Muscle of back (tissue), 3 donors: ENCODE measurements at regions not wholly inside any gene's neighbourhood (a gene's known extent, or its start where the extent isn't known, plus 50 kb on each side); places are given as distances from the start of the nearest gene placed in this dataset.
"Not testable (repeated sequence)": the region's sequence is repeated elsewhere in the genome, so short reads cannot be mapped to it uniquely, and the experiment has no call there.

Experiments
- DNase-seq, 3 donors: peaks; one replicate each; pipeline versions ENCODE4 v3.0.0 to v3.0.0-alpha.2; 2013

DNA sequence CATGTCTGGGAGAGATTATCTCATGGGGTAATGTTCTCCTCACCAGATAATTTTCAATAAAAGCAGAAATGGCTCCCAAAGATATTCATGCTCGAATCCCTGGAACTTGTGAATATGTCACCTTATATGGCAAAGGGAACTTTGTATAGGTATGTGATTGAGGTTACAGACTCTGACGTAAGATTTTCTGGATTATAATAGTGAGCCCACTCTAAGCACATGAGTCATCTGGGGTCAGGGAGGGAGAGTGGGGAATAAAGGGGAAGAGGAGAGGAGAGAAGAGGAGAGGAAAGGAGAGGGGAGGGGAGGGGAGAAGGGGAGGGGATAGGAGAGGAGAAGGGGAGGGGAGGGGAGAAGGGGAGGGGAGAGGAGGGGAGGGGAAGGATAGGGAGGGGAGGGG lies 1193.9 kb downstream of the PLA2G4A start:
- DNase-seq, result no peak

DNA sequence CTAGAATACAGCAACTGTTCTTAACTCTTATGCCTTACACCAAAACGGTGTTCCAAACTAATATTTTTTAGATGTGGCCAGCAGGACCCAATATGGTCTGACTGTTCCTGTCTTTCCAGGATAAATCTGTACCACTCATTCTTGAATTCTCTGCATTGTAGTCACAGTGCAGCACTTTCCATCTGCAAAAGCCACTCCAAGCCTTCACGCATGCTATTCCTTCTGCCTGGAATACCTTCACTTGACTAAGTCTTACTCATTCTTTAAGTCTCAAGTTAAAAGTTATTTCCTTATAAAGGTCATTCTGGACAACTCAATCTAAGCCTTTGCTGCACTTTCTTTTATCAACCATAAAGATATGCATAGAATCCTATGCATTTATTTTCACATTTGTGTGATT lies 1194.5 kb downstream of the PLA2G4A start:
- no peak for DNase-seq

DNA sequence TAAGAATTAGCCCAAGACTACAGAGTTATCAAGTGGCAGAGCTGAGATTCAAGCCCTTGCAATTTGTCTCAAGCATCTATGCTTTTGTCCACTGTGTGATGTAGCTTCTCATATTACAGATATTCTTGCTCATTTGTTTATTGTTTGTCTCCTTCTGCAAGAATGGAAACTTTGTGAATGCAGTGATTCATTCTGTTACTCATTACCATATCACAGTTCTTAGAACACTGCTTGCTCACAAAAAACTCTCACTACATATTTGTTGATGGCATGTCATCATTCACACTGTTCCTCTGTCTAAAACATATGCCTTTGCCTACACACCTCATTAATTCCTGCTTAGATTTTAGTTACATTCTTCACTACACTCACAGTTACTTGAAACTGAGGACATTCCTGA lies 1198.9 kb downstream of the PLA2G4A start:
- peak in 1 of 3 donors; percentile 60 for DNase-seq

DNA sequence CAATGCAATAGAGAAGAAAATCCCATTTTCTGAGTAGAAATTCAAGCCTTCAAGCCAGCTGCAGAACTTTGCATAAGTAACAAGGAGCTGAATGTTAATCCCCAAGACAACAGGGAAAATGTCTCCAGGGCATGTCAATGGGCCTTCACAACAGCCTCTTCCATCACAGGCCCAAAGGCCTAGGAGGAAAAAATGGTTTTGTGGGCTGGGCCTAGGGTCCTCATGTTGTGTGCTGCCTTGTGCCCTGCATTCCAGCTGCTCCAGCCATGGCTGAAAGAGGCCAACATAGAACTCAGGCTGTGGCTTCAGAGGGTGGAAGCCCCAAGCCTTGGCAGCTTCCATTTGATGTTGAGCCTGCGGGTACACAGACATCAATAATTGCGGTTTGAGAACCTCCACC lies 1208.8 kb downstream of the PLA2G4A start:
- not testable (repeated sequence) for DNase-seq

DNA sequence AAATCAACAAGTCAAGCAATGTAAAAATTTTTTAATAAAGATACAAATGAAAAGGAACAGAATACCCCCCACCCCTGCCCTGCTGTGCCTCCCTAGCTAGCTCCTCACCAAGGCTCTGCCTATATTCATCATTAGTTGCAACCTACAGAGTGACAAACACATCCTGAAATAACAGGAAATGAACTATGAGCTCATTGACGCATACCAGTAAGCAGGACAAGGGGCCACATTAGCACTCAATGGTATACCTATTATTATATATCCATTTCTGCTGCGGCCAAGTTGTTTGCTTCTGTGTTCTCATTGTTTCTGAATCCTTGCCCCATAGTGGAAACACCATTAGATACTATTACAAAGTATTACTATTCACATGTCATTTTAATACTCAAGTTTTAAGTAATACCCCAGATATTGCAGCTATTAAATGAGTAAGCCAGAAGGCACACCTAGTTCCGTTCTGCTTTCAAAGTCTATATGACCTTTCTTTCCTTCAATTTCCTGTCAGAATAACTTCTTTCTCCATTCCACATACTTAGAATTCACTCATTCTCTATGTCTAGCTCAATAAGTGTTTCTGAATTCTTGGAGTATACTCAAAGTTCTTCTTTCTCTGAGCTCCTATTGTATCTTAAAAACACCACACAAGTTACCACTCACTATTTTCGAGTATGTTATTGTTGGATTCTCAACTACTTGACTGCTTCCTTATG lies 1214.9 kb downstream of the PLA2G4A start:
- no peak for DNase-seq

DNA sequence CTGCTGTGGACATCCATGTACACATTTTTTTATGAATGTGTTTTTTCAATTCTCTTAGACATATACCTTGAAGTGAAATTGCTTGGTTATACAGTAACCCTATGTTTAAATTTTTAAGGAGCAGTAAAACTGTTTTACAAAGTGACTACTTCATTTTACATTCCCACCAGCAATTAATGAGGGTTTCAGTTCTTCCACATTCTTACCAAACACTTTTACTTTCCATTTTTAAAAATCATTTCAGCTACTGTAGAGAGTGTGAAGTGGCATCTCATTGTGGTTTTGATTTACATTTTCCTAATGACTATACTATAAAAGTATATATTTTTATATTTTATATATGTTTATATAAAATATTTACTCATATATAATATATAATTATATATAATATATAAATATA lies 1221.5 kb downstream of the PLA2G4A start:
- no peak for DNase-seq

DNA sequence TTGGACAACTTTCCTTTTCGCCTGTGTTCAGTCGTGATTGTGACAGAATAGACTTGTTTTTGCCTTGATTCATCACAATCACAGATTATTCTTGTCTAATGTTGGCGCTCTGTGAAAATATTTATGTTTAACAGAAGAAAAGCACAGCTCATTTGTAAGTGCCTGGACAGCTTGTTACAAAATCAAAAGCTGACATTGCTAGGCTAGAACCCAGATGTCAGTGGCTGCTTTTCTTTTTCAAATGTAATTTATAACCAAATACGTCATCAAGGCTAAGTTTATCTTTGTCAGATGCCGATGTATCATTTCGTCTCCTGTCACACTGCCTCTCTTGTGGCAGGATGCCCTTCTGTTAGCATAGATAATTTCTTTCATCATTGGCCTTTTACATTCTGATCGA lies 1227.3 kb downstream of the PLA2G4A start:
- no peak for DNase-seq

DNA sequence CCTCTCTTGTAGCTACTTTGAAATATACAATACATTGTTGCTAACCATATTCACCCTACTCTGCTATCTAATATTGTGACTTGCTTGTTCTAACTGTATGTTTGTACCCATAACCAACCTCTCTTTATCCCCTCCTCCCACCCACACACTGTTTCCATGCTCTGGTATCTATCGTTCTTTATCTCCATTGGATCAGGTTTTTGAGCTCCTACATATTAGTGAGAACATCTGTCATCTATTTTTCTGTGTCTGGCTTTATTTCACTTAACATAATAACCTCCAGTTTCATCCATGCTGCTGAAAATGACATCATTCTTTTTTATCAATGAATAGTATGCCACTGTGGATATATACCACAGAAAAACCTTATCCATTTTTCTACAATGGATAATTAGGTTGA lies 1230.1 kb downstream of the PLA2G4A start:
- no peak for DNase-seq

DNA sequence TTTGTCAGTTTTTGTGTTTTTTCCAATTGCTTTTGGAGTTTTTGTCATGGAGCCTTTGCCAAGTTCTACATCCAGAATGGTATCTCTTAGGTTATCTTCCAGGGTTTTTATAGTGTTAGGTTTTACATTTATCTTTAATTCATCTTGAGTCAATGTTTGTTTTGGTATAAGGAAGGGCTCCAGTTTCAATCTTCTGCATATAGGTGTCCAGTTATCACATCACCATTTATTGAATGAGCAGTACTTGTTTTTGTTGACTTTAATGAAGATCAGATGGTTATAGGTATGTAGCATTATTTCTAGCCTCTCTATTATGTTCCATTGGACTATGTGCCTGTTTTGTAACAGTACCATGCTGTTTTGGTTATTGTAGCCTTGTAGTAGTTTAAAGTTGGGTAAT lies 1233.1 kb downstream of the PLA2G4A start:
- no peak for DNase-seq

DNA sequence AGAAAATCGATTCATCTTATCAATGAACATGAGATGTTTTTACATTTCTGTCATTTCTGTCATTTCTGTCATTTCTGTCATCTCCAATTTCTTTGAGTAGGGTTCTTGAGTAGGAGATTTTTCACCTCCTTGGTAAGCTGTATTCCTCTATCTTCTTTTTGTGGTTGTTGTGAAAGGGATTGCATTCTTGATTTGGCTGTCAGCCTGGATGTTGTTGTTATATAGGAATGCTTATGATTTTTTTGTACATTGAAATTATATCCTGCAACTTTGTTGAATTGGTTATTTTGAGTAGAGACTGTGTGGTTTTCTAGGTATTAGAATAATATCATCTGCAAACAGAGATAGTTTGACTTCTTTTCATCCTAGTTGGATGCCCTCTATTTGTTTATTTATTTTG lies 1233.7 kb downstream of the PLA2G4A start:
- no peak for DNase-seq

DNA sequence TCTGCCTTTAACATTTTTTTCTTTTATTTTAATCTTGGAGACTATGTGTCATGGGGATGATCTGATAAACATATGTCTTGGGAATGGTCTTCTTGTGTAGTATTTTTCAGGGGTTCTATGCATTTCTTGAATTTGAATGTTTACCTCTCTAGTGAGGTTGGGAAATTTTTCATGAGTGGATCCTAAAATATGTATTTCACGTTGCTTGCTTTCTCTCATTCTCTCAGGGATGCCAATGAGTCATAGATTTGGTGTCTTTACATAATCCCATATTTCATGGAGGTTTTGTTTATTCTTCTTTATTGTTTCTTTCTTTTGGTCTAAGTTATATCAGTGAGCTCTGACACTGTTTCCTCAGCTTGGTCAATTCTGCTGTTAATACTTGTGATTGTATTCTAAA lies 1237.2 kb downstream of the PLA2G4A start:
- no peak for DNase-seq

DNA sequence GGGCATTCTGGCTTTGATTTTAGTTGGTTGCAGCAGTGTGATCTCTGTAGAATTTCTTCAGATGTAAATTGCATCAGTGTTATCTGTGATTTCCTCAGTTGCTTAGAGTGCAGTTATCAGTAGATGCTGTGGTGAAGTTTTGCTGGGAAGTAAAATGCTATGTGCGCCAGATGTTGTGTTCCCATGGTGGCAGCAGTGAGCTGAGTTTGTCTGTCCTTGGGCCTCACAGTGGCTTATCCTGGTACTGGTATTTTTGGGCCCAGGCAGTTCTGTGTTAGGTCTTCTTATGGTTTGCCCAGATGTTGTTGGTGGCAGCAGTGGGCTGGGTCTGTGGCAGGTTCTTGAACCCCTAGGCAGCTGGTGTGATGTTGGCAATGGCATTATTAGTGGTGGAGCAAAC lies 1242.1 kb downstream of the PLA2G4A start:
- DNase-seq, result no peak

DNA sequence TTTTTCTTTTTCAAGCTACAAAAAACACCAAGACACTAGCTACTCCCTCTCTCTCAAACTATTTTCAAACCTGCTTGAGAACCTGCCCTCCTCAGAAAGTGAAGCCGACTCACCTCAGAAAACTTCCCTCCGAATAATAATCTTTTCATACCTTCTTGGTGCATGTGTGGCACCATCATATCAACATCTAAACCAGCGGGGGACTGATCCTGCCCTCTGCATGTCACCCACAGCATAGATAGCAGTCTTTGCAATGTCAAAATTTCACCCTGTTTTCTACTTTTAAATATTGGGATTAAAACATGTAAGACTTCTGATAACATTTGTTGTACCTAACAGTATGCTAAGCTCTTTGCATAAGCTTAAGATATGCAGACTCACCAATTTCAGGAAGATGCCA lies 1260.3 kb downstream of the PLA2G4A start:
- DNase-seq, result no peak

DNA sequence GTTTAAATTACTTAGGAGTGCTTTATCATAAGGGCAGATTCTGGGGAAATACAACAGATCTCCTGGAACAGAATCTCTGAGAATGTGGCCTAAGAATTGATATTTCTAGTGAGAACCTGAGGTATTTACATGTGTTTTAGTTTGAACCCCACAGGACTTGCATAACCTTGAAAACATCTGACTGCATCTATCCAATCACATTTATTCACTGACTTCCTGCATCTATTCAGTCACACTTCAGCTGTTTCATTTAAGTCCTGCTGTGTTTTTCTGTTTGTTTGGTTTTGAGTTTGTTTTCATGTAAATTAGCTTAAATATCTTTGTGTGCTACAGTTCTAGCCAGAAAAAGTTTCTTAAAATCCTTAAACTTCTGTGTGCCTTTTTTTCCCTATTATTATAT lies 1260.7 kb downstream of the PLA2G4A start:
- peak in 1 of 3 donors; percentile 2 for DNase-seq

DNA sequence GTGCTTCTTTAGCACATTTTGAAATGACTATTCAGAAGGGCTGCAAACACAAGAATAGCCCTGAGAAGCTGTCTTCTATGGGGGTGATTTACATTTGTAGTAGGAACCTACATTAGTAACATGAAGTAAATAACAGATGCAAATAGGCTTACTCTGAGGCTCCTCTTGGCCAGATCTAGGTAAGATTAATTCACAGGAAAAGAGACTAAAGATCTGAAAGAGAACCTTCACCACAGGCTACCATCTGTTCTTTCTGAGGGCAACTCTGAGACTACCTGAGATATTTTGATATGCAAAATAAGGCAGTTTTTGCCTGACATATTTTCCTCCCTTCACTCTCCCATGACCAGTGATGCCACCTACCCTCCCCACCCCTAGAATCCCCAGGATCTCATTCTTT lies 1267.8 kb downstream of the PLA2G4A start:
- no peak for DNase-seq

DNA sequence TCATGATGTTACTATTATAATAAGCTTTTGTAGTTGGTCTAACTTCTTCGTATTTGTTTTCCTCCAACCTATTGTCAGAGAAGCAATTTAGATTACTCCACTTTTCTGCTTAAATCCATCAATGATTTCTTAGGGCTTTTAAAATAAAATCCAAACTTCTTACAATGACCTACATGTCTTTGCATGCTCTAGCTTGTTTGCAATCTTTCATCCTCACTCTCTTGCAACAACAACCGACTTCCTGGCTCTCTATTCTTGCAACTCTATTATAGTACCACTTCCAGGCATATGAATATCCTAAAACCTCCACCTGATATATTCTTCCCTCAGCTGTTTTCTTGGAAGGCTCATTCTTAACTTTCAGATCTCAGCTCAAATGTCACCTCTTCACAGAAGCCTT lies 1288.7 kb downstream of the PLA2G4A start:
- no peak for DNase-seq

DNA sequence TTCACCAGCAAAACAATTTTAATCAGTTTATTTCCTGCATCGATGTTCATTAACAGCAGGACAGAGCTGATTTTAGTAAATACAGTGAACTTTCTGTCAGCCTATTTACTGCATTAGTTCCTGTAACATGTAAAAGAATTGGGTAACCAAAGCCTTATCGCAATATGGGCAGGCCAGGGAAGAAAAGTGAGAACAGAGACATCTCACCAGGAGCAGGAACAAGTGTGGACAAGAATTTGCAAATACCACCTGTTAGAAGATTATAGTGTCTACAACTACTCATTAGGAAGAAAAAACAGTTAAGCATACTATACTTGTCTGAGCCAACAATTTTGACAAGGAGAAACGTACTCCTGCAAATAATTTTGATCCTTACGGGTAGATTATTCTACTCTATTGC lies 1293.9 kb downstream of the PLA2G4A start:
- no peak for DNase-seq

DNA sequence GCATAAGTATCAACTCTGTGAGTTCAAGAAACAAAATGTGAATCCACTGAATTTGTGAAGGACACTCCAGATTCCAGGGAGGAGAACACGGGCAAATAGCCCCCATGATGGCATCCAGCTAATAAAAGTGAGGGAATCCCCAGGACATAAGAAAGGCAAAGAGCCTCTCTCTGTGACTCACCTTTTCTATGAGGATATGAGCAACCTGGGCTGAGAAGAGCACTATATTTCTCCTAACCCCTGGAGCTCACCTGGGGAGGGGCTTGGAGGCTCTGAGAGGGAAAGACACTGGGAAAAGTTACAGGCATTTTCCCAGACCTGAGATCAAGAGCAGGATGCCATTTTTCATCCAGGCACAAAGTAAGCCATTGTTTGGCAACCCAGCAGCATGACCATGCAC lies 1298.8 kb downstream of the PLA2G4A start:
- no peak for DNase-seq

DNA sequence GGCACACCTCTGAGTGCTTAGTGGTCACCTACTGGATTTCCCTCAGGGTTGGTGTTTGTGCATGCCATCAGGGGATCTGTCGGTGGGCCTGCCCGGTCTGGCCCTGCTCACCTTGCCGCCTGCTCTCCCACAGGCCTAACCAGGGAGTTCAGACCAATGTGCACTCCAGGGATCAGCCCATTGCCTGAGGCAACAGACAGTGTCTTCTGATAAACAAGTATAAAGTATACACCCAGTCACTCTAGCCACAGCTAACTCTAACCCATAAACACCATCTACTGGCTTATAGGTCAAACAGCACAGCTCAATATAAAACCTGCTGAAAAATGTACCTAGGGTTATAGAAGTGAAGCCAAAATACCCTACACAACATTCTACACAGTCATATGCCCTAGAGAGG lies 1300.0 kb downstream of the PLA2G4A start:
- DNase-seq, result no peak

DNA sequence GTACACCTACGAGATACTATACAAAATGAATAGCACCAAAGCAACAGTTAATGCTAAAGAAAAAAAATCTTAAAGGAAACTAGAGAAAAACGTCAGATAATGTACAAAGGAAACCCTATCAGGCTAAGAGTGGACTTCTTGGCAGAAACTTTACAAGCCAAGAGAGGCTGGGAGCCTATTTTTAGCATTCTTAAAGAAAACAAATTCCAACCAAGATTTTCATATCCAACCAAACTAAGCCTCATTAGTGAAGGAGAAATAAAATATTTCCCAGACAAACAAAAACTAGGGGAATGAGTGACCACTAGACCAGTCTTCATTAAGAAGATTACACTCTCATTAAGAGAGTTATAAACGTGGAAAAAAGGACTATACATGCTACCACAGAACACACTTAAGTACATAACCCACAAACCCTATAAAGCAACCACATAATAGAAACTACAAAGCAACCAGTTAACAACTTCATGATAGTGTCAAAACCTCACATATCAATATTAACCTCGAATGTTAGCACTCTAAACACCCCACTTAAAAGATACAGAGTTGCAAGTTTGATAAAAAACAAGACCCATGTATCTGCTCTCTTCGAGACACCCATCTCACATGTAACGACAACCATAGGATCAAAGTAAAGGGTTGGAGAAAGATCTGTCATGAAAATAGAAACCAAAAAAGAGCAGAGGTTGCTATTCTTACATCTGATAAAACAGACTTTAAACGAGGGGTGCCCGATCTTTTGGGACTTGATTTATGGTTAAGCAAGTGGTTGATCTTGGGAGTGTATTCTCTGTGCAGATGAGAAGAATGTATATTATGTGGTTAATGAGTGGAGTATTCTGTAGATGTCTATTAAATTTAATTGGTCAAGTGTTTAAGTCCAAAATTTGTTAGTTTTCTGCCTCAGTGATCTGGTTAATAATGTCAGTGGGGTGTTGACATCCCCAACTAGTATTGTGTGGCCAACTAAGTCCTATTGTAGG lies 1301.4 kb downstream of the PLA2G4A start:
- no peak for DNase-seq

DNA sequence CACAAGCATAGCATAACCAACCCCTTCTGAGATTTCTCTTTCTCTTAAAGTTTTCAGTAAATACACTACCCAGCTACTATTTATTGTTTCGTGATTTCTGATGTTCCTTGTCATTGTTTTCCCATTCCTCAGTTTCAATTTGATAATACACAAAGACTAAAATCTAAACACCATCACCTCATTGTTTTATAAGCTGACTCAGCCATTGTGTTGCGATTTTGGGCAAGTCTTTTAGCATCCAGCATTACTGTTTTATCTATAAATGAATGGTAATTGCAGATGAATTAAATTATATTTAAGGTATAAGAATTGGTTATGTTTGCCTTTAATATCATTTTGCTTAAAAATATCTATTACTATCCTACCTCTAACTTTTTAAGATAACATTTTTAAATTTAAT lies 1308.5 kb downstream of the PLA2G4A start:
- no peak for DNase-seq

DNA sequence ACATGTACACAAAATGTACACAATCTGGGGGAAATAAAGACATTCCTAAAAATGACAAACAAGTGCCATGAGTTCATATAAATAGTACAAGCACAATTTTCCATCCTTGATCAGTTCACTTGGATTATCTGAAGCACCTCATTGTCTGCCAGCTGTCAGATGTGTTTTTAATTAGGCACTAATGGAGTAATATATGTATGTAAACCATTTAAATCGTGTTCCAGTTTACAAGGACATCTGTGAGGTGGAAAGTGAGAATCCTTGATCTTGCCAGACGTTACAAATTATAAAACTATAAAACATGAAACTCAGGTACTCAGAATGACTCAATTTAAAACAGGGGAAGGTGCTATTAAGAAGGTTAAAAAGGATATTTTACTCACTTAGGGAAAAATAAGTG lies 1312.2 kb downstream of the PLA2G4A start:
- no peak for DNase-seq

DNA sequence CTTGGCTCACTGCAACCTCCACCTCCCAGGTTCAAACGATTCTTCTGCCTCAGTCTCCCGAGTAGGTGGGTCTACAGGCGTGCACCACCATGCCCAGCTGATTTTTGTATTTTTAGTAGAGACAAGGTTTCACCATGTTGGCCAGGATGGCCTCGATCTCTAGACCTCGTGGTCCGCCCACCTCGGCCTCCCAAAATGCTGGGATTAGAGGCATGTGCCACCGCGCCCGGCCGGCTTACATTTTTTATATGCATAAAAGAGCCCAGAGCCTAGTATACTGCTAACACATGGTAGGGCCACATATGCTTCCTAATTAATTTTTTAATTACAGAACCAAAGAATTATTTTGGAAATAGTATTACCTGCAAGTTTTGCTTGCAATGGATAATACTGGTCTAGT lies 1325.4 kb downstream of the PLA2G4A start:
- no peak for DNase-seq
